GM12874 (cell line): ENCODE measurements at regions not wholly inside any gene's neighbourhood (a gene's known extent, or its start where the extent isn't known, plus 50 kb on each side); places are given as distances from the start of the nearest gene placed in this dataset.

ENCODE experiments used
- CTCF ChIP-seq: IDR thresholded peaks from 2 replicates; pipeline ENCODE4 v1.5.1; 2011; ENCODE audit warnings: low read depth, mild to moderate bottlenecking, control low read depth, low read length, moderate library complexity; ENCODE audit not compliant: insufficient read depth

GRCh38 chr4:126465341-126465740 is 1150.6 kb downstream of the FAT4 start:
- no peak for TF ChIP-seq CTCF

GRCh38 chr4:126466848-126467247 is 1152.1 kb downstream of the FAT4 start:
- no peak for TF ChIP-seq CTCF

- no peak for TF ChIP-seq CTCF
These were observed 1153.4 kb downstream of the FAT4 start for GRCh38 chr4:126468144-126468543.

GRCh38 chr4:126470862-126471261 is 1156.1 kb downstream of the FAT4 start:
- no peak for TF ChIP-seq CTCF

GRCh38 chr4:126475730-126476129 is 1157.0 kb upstream of the INTU start:
- TF ChIP-seq CTCF, result no peak

- no peak for TF ChIP-seq CTCF
These were observed 1153.0 kb upstream of the INTU start for GRCh38 chr4:126479709-126480108.

GRCh38 chr4:126482311-126482710 is 1150.4 kb upstream of the INTU start:
- no peak for TF ChIP-seq CTCF

- TF ChIP-seq CTCF, result no peak
These were observed 1146.4 kb upstream of the INTU start for GRCh38 chr4:126486377-126486776.
